GM12878 (cell line): ENCODE measurements at regions not wholly inside any gene's neighbourhood (a gene's known extent, or its start where the extent isn't known, plus 50 kb on each side); places are given as distances from the start of the nearest gene placed in this dataset.

Experiments
- ATAC-seq: fragments of 200-7000 bp; cut with Tn5 transposase; 3 replicates; pipeline ENCODE4 v1.9.1; 2020; ENCODE audit warnings: mild to moderate bottlenecking, moderate library complexity
- BruUV-seq: library from RNA; stranded (reverse); fragments of 400-500 nt; replicated peaks from 2 replicates; lab custom pipeline; 2021; lab: Mats Ljungman, UMichigan
- CTCF ChIA-PET: fragments of 300-600 bp; sonication (Branson Sonifier 250); formaldehyde crosslinking; extraction: SDS; loops from one replicate; lab custom pipeline; 2021; ENCODE audit warnings: inconsistent platforms; lab: Yijun Ruan, JAX
- POLR2A ChIA-PET: fragments of 350-600 bp; formaldehyde crosslinking; extraction: SDS; loops from one replicate; lab custom pipeline; 2021; ENCODE audit warnings: inconsistent platforms; lab: Charles Lee
- RAD21 ChIA-PET: fragments of 300-600 bp; sonication (Branson Sonifier 250); formaldehyde crosslinking; loops from one replicate; lab custom pipeline; 2023; ENCODE audit warnings: antibody characterized with exemption; ENCODE audit not compliant: unreplicated experiment; lab: Charles Lee
- SMC1A ChIA-PET: fragments of 300-600 bp; sonication (Branson Sonifier 250); formaldehyde crosslinking; loops from one replicate; lab custom pipeline; 2023; ENCODE audit not compliant: unreplicated experiment, uncharacterized antibody; lab: Charles Lee
- DNase-seq: peaks from one replicate; pipeline ENCODE4 v3.0.0-alpha.2; 2011; ENCODE audit warnings: low read depth, low spot score
- FAIRE-seq: peaks from 3 replicates; lab custom pipeline; 2011; peaks lifted over from hg19 to GRCh38; lab: Jason Lieb, UNC
- H2AFZ ChIP-seq: 2 replicates; pipeline ENCODE4 v1.6.0; 2011; ENCODE audit warnings: low read depth, low read length, control low read depth; ENCODE audit not compliant: control insufficient read depth
- H3K27ac ChIP-seq: 2 replicates; pipeline ENCODE4 v1.5.1; 2011; ENCODE audit warnings: control low read depth; ENCODE audit not compliant: control insufficient read depth, insufficient read depth
- H3K27me3 ChIP-seq, 2 experiments: replicated peaks in 1 of 2; 2 replicates each; pipeline versions ENCODE4 v1.6.0 to v1.6.1; 2011; ENCODE audit warnings: low read length in 1 of 2; ENCODE audit not compliant: control insufficient read depth in 2 of 2, insufficient read depth in 2 of 2
- H3K36me3 ChIP-seq, 2 experiments: 2 replicates each; pipeline ENCODE4 v1.5.1; 2011; ENCODE audit warnings: low read length in 1 of 2; ENCODE audit not compliant: control insufficient read depth in 2 of 2, insufficient read depth in 2 of 2
- H3K4me1 ChIP-seq: 2 replicates; pipeline ENCODE4 v1.6.1; 2011; ENCODE audit warnings: mild to moderate bottlenecking, low read length, moderate library complexity, mixed read lengths; ENCODE audit not compliant: control insufficient read depth, insufficient read depth
- H3K4me2 ChIP-seq: 2 replicates; pipeline ENCODE4 v1.6.0; 2011; ENCODE audit warnings: control low read depth; ENCODE audit not compliant: control insufficient read depth, insufficient read depth
- H3K4me3 ChIP-seq: fragments of 200-600 bp; sonication (generic); 2 replicates; pipeline ENCODE4 v1.5.1; 2016
- H3K79me2 ChIP-seq: 2 replicates; pipeline ENCODE4 v1.6.0; 2011; ENCODE audit warnings: low read length; ENCODE audit not compliant: control insufficient read depth, insufficient read depth
- H3K9ac ChIP-seq: 2 replicates; pipeline ENCODE4 v1.8.0; 2011; ENCODE audit warnings: low read length, control low read depth, mixed read lengths; ENCODE audit not compliant: control insufficient read depth, insufficient read depth
- H3K9me3 ChIP-seq: replicated peaks from 3 replicates; pipeline ENCODE4 v1.5.1; 2011; ENCODE audit warnings: mild to moderate bottlenecking, low read length; ENCODE audit not compliant: control insufficient read depth, insufficient read depth
- H4K20me1 ChIP-seq: 2 replicates; pipeline ENCODE4 v1.6.0; 2011; ENCODE audit not compliant: control insufficient read depth, insufficient read depth
- FOXK2 ChIP-seq: fragments of 450-650 bp; IDR thresholded peaks from 2 replicates; pipeline ENCODE4 v1.6.1; 2017; ENCODE audit warnings: mild to moderate bottlenecking, moderate library complexity
- IKZF2 ChIP-seq, 2 experiments: fragments of 450-650 bp; IDR thresholded peaks; 2 replicates each; pipeline ENCODE4 v1.6.1; 2017; ENCODE audit warnings: mild to moderate bottlenecking in 2 of 2, moderate library complexity in 2 of 2
- POU2F2 ChIP-seq: IDR thresholded peaks from 3 replicates; pipeline ENCODE4 v1.6.1; 2011; ENCODE audit warnings: low read depth, mild to moderate bottlenecking, low read length, borderline replicate concordance
- TBL1XR1 ChIP-seq: IDR thresholded peaks from 2 replicates; pipeline ENCODE4 v1.6.1; 2012; ENCODE audit warnings: low read depth, low read length, improper control_type of control experiment
- WRNIP1 ChIP-seq: IDR thresholded peaks from 2 replicates; pipeline ENCODE4 v1.6.1; 2011; ENCODE audit warnings: low read depth, low read length, improper control_type of control experiment, borderline replicate concordance
- WGBS: methylation state at CpG from one replicate; pipeline ENCODE4 v1.1.6; 2016; ENCODE audit warnings: low lambda C conversion rate; ENCODE audit not compliant: insufficient replicate concordance, insufficient coverage; ENCODE audit errors: missing lambda C conversion rate; 5-methylcytosine and 5-hydroxymethylcytosine counted together
- in situ Hi-C: fragments of 300-500 bp; cut with MboI; formaldehyde crosslinking; loops from 9 replicates; pipeline ENCODE4 v1.14.3; 2018; ENCODE audit warnings: mixed read lengths
- intact Hi-C: fragments of 100-400 bp; cut with micrococcal nuclease; formaldehyde crosslinking; loops from one replicate; pipeline ENCODE4 v1.14.2; 2022; ENCODE audit not compliant: unreplicated experiment
- TF ChIP-seq, protein P1 (sequence below): IDR thresholded peaks from 2 replicates; pipeline ENCODE4 v1.6.1; 2012; ENCODE audit warnings: mild to moderate bottlenecking, low read depth, low read length
- TF ChIP-seq, protein P2 (sequence below): fragments of 150-350 bp; IDR thresholded peaks from 2 replicates; pipeline ENCODE4 v1.6.1; 2014; ENCODE audit warnings: mild to moderate bottlenecking, low read depth, low read length
- TF ChIP-seq, protein P3 (sequence below): IDR thresholded peaks from 2 replicates; pipeline ENCODE4 v1.6.1; 2011; ENCODE audit warnings: borderline replicate concordance, low read depth, mild to moderate bottlenecking, moderate library complexity, mixed read lengths, low read length; ENCODE audit not compliant: insufficient read depth; ENCODE audit errors: extremely low read length

DNA sequence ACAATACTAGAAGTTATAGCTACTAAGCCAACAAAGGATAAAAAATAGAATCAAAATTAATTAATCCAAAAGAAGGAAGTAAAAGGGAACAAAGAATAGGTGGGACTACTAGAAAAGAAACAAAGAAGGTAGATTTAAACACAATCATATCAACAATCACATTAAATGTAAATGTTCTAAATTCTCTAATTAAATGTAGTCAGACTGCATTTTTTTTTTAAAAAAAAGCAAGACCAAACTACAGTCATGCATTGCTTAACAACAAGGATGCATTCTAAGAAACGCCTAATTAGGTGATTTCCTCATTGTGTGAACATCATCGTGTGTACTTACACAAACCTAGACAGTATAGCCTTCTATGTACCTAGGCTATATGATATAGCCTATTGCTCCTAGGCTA lies 59.7 kb upstream of the ADAM23 start:
- WGBS = 23% methylated on average over 2 of the region's 2 CpGs
- no peaks in the 10 kb centered on the region for H3K27me3 ChIP-seq
- ATAC-seq (no peak), DNase-seq (no peak), FAIRE-seq (no peak)
- in situ Hi-C loops = no loop called here
- no peak overlapping the region for H2AFZ ChIP-seq
- no peak overlapping the region for H3K27ac ChIP-seq
- TF ChIP-seq TBL1XR1 = no peak
- no peak for TF ChIP-seq IKZF2 (IDR thresholded peaks at IDR 0.05)
- TF ChIP-seq, protein P1, sequence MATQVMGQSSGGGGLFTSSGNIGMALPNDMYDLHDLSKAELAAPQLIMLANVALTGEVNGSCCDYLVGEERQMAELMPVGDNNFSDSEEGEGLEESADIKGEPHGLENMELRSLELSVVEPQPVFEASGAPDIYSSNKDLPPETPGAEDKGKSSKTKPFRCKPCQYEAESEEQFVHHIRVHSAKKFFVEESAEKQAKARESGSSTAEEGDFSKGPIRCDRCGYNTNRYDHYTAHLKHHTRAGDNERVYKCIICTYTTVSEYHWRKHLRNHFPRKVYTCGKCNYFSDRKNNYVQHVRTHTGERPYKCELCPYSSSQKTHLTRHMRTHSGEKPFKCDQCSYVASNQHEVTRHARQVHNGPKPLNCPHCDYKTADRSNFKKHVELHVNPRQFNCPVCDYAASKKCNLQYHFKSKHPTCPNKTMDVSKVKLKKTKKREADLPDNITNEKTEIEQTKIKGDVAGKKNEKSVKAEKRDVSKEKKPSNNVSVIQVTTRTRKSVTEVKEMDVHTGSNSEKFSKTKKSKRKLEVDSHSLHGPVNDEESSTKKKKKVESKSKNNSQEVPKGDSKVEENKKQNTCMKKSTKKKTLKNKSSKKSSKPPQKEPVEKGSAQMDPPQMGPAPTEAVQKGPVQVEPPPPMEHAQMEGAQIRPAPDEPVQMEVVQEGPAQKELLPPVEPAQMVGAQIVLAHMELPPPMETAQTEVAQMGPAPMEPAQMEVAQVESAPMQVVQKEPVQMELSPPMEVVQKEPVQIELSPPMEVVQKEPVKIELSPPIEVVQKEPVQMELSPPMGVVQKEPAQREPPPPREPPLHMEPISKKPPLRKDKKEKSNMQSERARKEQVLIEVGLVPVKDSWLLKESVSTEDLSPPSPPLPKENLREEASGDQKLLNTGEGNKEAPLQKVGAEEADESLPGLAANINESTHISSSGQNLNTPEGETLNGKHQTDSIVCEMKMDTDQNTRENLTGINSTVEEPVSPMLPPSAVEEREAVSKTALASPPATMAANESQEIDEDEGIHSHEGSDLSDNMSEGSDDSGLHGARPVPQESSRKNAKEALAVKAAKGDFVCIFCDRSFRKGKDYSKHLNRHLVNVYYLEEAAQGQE = no peak
- no peak for TF ChIP-seq WRNIP1
- TF ChIP-seq, protein P2, sequence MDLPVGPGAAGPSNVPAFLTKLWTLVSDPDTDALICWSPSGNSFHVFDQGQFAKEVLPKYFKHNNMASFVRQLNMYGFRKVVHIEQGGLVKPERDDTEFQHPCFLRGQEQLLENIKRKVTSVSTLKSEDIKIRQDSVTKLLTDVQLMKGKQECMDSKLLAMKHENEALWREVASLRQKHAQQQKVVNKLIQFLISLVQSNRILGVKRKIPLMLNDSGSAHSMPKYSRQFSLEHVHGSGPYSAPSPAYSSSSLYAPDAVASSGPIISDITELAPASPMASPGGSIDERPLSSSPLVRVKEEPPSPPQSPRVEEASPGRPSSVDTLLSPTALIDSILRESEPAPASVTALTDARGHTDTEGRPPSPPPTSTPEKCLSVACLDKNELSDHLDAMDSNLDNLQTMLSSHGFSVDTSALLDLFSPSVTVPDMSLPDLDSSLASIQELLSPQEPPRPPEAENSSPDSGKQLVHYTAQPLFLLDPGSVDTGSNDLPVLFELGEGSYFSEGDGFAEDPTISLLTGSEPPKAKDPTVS = no peak
- no peak for TF ChIP-seq FOXK2
- TF ChIP-seq POU2F2 = no peak
- TF ChIP-seq, protein P3, sequence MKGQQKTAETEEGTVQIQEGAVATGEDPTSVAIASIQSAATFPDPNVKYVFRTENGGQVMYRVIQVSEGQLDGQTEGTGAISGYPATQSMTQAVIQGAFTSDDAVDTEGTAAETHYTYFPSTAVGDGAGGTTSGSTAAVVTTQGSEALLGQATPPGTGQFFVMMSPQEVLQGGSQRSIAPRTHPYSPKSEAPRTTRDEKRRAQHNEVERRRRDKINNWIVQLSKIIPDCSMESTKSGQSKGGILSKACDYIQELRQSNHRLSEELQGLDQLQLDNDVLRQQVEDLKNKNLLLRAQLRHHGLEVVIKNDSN = no peak
- H4K20me1 ChIP-seq = no peaks in the 10 kb centered on the region
- H3K4me2 ChIP-seq = no peak overlapping the region
- ChIA-PET CTCF (interaction anchor here (1.0 kb wide), 1 partner anchor 8 kb away, joined by 5 read pairs; no protein-coding TSS in a partner anchor), RAD21 (no interaction called here), SMC1A (interaction anchor here (1.0 kb wide), 1 partner anchor 24 kb away, joined by 3 read pairs; no protein-coding TSS in a partner anchor), POLR2A (no interaction called here)
- no TSS peak for BruUV-seq
- H3K9me3 ChIP-seq = no peaks in the 10 kb centered on the region
- intact Hi-C loops = no loop called here
- no peaks in the 10 kb centered on the region for H3K79me2 ChIP-seq
- no peak overlapping the region for H3K4me3 ChIP-seq
- H3K4me1 ChIP-seq = no peaks in the 10 kb centered on the region
- no peaks in the 10 kb centered on the region for H3K36me3 ChIP-seq
- H3K9ac ChIP-seq = no peak overlapping the region
